Subcutaneous abdominal adipose tissue (tissue), 5 donors: ENCODE measurements at regions not wholly inside any gene's neighbourhood (a gene's known extent, or its start where the extent isn't known, plus 50 kb on each side); places are given as distances from the start of the nearest gene placed in this dataset.

ENCODE experiments used
- H3K27ac ChIP-seq: one replicate; pipeline ENCODE4 v1.7.0; 2013; ENCODE audit warnings: low read depth, mild to moderate bottlenecking, inconsistent platforms, low read length, moderate library complexity
- H3K27me3 ChIP-seq, 5 donors: one replicate each; pipeline ENCODE4 v1.7.0; 2013; ENCODE audit warnings: low read length in 5 of 5, inconsistent platforms in 1 of 5; ENCODE audit not compliant: control insufficient read depth in 5 of 5, insufficient read depth in 4 of 5
- H3K36me3 ChIP-seq, 5 donors: one replicate each; pipeline ENCODE4 v1.7.0; 2013; ENCODE audit warnings: low read length in 5 of 5; ENCODE audit not compliant: control insufficient read depth in 5 of 5, insufficient read depth in 5 of 5
- H3K4me1 ChIP-seq, 5 donors: one replicate each; pipeline ENCODE4 v1.7.0; 2013; ENCODE audit warnings: low read length in 5 of 5, mild to moderate bottlenecking in 3 of 5, moderate library complexity in 1 of 5; ENCODE audit not compliant: control insufficient read depth in 5 of 5, insufficient read depth in 5 of 5
- H3K4me3 ChIP-seq, 5 donors: one replicate each; pipeline ENCODE4 v1.7.0; 2013; ENCODE audit warnings: low read length in 5 of 5, low read depth in 1 of 5
- H3K9ac ChIP-seq, 5 donors: one replicate each; pipeline ENCODE4 v1.7.0; 2013; ENCODE audit warnings: low read length in 5 of 5, mild to moderate bottlenecking in 4 of 5, moderate library complexity in 3 of 5
- H3K9me3 ChIP-seq, 5 donors: one replicate each; pipeline ENCODE4 v1.7.0; 2013; ENCODE audit warnings: low read length in 5 of 5; ENCODE audit not compliant: control insufficient read depth in 5 of 5
- donor health status: healthy.
- donor health status: healthy.
- donor health status: healthy.
- donor health status: healthy.
- donor health status: healthy.

- no peaks in the 10 kb centered on the region for H3K9me3 ChIP-seq
Measured at GRCh38 chr6:95309545-95309944, 267.8 kb upstream of the MANEA start.

GRCh38 chr6:95318137-95318536 is 259.2 kb upstream of the MANEA start:
- Histone ChIP-seq H3K9ac (no peak overlapping the region), H3K27me3 (no peaks in the 10 kb centered on the region), H3K4me3 (no peak overlapping the region), H3K27ac (no peak overlapping the region), H3K9me3 (no peaks in the 10 kb centered on the region), H3K4me1 (no peaks in the 10 kb centered on the region), H3K36me3 (no peaks in the 10 kb centered on the region)

More at GRCh38 chr6:95309545-95309944, 267.8 kb upstream of the MANEA start:
- Histone ChIP-seq H3K4me3 (no peak overlapping the region), H3K9ac (no peak overlapping the region), H3K4me1 (no peaks in the 10 kb centered on the region), H3K27me3 (no peaks in the 10 kb centered on the region), H3K36me3 (no peaks in the 10 kb centered on the region), H3K27ac (no peak overlapping the region)

- Histone ChIP-seq H3K36me3 (no peaks in the 10 kb centered on the region), H3K9ac (no peak overlapping the region), H3K4me1 (no peaks in the 10 kb centered on the region), H3K9me3 (no peaks in the 10 kb centered on the region), H3K27ac (no peak overlapping the region), H3K27me3 (no peaks in the 10 kb centered on the region), H3K4me3 (no peak overlapping the region)
Measured at GRCh38 chr6:95321126-95321525, 256.2 kb upstream of the MANEA start.

- no peaks in the 10 kb centered on the region for H3K9me3 ChIP-seq
- H3K4me1 ChIP-seq = no peaks in the 10 kb centered on the region
- no peak overlapping the region for H3K4me3 ChIP-seq
- no peaks in the 10 kb centered on the region for H3K27me3 ChIP-seq
- no peaks in the 10 kb centered on the region for H3K36me3 ChIP-seq
- no peak overlapping the region for H3K27ac ChIP-seq
- H3K9ac ChIP-seq = no peak overlapping the region
Measured at GRCh38 chr6:95325916-95326315, 251.4 kb upstream of the MANEA start.

GRCh38 chr6:95328231-95328630 is 249.1 kb upstream of the MANEA start:
- H3K27ac ChIP-seq = no peak overlapping the region
- no peaks in the 10 kb centered on the region for H3K4me1 ChIP-seq
- H3K4me3 ChIP-seq = no peak overlapping the region
- no peak overlapping the region for H3K9ac ChIP-seq
- no peaks in the 10 kb centered on the region for H3K27me3 ChIP-seq
- no peaks in the 10 kb centered on the region for H3K36me3 ChIP-seq
- H3K9me3 ChIP-seq = no peaks in the 10 kb centered on the region

GRCh38 chr6:95352064-95352795 is 225.1 kb upstream of the MANEA start:
- H3K27ac ChIP-seq = no peak overlapping the region
- no peak overlapping the region for H3K9ac ChIP-seq
- H3K27me3 ChIP-seq = no peaks in the 10 kb centered on the region
- H3K4me3 ChIP-seq = no peak overlapping the region
- no peaks in the 10 kb centered on the region for H3K36me3 ChIP-seq
- H3K4me1 ChIP-seq = no peaks in the 10 kb centered on the region
- no peaks in the 10 kb centered on the region for H3K9me3 ChIP-seq

GRCh38 chr6:95354551-95354950 is 222.8 kb upstream of the MANEA start:
- Histone ChIP-seq H3K9me3 (no peaks in the 10 kb centered on the region), H3K4me3 (no peak overlapping the region), H3K27ac (no peak overlapping the region), H3K27me3 (no peaks in the 10 kb centered on the region), H3K4me1 (no peaks in the 10 kb centered on the region), H3K9ac (no peak overlapping the region), H3K36me3 (no peaks in the 10 kb centered on the region)

- no peaks in the 10 kb centered on the region for H3K36me3 ChIP-seq
- H3K9ac ChIP-seq = no peak overlapping the region
- no peaks in the 10 kb centered on the region for H3K4me1 ChIP-seq
- no peak overlapping the region for H3K4me3 ChIP-seq
- H3K27me3 ChIP-seq = no peaks in the 10 kb centered on the region
- H3K9me3 ChIP-seq = no peaks in the 10 kb centered on the region
- H3K27ac ChIP-seq = no peak overlapping the region
Measured at GRCh38 chr6:95357380-95358020, 219.8 kb upstream of the MANEA start.

GRCh38 chr6:95364016-95364604 is 213.2 kb upstream of the MANEA start:
- Histone ChIP-seq H3K4me3 (no peak overlapping the region), H3K9ac (no peak overlapping the region), H3K36me3 (no peaks in the 10 kb centered on the region), H3K27me3 (no peaks in the 10 kb centered on the region), H3K9me3 (no peaks in the 10 kb centered on the region), H3K4me1 (no peaks in the 10 kb centered on the region), H3K27ac (no peak overlapping the region)

GRCh38 chr6:95365454-95365853 is 211.9 kb upstream of the MANEA start:
- H3K4me1 ChIP-seq = no peaks in the 10 kb centered on the region
- no peaks in the 10 kb centered on the region for H3K9me3 ChIP-seq
- no peak overlapping the region for H3K9ac ChIP-seq

More at GRCh38 chr6:95365454-95365853, 211.9 kb upstream of the MANEA start:
- H3K36me3 ChIP-seq = no peaks in the 10 kb centered on the region
- no peak overlapping the region for H3K27ac ChIP-seq
- H3K27me3 ChIP-seq = no peaks in the 10 kb centered on the region
- no peak overlapping the region for H3K4me3 ChIP-seq
